ENCODE measurements at regions not wholly inside any gene's neighbourhood (a gene's known extent, or its start where the extent isn't known, plus 50 kb on each side); places are given as distances from the start of the nearest gene placed in this dataset.
"Not testable (repeated sequence)": the region's sequence is repeated elsewhere in the genome, so short reads cannot be mapped to it uniquely, and the experiment has no call there.

DNA sequence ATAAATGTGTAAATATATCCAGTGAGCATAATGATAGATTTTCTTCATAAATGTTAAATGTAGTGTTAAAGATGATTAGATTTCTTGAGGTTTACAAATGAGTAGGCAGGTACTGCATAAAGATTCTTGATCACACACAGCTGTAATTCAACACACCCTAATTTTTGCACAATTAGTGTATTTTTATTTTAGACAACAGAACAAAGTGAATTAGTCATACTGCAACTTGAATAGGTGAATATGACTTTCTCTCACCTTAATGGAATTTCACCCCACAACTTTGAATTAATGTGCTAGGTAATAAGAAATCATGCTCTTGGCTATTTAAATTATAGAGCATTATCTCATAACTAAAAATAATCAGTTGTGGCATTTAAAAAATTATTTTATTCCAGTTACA lies 795.7 kb upstream of the ACO1 start (continued):
- TF ChIP-seq ZBTB44 (tag by site-specific recombination; IDR thresholded peaks at IDR 0.05), result no peak

DNA sequence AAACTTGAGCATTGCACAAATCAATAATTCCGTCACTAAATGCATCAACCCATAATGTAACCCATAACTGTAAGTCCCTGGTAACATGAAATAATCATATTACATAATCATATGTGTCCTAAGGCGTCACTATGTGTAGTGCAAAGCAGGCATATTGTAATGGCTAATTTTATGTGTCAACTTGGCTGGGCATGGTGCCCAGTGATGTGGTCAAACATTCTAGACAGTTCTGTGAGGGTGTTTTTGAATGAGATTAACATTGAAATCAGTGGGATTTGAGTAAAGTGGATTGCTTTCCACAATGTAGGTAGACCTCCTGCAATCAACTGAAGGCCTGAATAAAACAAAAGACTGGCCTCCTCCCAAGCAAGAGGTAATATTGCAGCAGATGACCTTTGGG lies 794.4 kb upstream of the ACO1 start:
- Histone ChIP-seq H3K4me3 (ENCODE audit: low read depth, low read length) (no peak overlapping the region), H3K36me3 (ENCODE audit: control insufficient read depth in 2 of 2, insufficient read depth in 1 of 2, low read length in 2 of 2) (no peaks in the 10 kb centered on the region), H3K4me1 (ENCODE audit: control insufficient read depth, insufficient read depth, low read length) (no peaks in the 10 kb centered on the region), H3K27ac (ENCODE audit: extremely low read depth, low read depth, low read length) (no peak overlapping the region), H3K9me3 (ENCODE audit: control insufficient read depth, insufficient read depth, low read depth, low read length) (no peaks in the 10 kb centered on the region)
- CTCF ChIA-PET, result no interaction called here
- POLR2A ChIA-PET, result no interaction called here
- no peak for TF ChIP-seq ZNF133 (tag by site-specific recombination; IDR thresholded peaks at IDR 0.05)
- no peak for TF ChIP-seq PRDM6 (tag by site-specific recombination; IDR thresholded peaks at IDR 0.05)
- TF ChIP-seq ZNF280C (tag by site-specific recombination; IDR thresholded peaks at IDR 0.05), result no peak
- TF ChIP-seq ZNF394 (tag by site-specific recombination; IDR thresholded peaks at IDR 0.05; ENCODE audit: borderline replicate concordance), result no peak
- no peak for TF ChIP-seq ZNF510 (tag by site-specific recombination; IDR thresholded peaks at IDR 0.05; ENCODE audit: insufficient replicate concordance)
- no peak for TF ChIP-seq ZNF670 (tag by site-specific recombination; IDR thresholded peaks at IDR 0.05; ENCODE audit: low read depth)
- TF ChIP-seq ZNF747 (tag by site-specific recombination; IDR thresholded peaks at IDR 0.05), result no peak
- no peak for TF ChIP-seq ZNF571 (tag by site-specific recombination; IDR thresholded peaks at IDR 0.05)

DNA sequence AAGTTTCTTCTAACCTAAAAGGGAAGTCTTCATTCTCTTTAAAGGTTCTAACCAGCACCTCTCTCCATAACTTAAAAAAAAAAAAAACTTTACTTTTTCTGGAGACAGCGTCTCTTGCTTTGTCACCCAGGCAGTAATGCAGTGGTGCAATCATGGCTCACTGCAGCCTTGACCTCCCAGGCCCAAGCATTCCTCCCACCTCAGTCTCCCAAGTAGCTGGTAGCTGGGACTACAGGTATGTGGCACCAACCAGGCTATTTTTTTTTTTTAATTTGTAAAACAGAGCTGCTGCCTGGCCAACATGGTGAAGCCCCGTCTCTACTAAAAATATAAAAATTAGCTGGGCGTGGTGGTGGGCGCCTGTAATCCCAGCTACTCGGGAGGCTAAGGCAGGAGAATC lies 787.4 kb upstream of the ACO1 start:
- H3K4me3 ChIP-seq (ENCODE audit: low read depth, low read length); H3K4me1 ChIP-seq (ENCODE audit: control insufficient read depth, insufficient read depth, low read length); CTCF ChIA-PET; H3K27ac ChIP-seq (ENCODE audit: extremely low read depth, low read depth, low read length); H3K9me3 ChIP-seq (ENCODE audit: control insufficient read depth, insufficient read depth, low read depth, low read length); POLR2A ChIA-PET; H3K36me3 ChIP-seq (ENCODE audit: control insufficient read depth in 2 of 2, insufficient read depth in 1 of 2, low read length in 2 of 2): not testable (repeated sequence)

GRCh38 chr9:31597977-31598376 lies 786.5 kb upstream of the ACO1 start:
- Histone ChIP-seq H3K36me3 (ENCODE audit: control insufficient read depth in 2 of 2, insufficient read depth in 1 of 2, low read length in 2 of 2) (no peaks in the 10 kb centered on the region), H3K9me3 (ENCODE audit: control insufficient read depth, insufficient read depth, low read depth, low read length) (no peaks in the 10 kb centered on the region), H3K27ac (ENCODE audit: extremely low read depth, low read depth, low read length) (no peak overlapping the region), H3K4me1 (ENCODE audit: control insufficient read depth, insufficient read depth, low read length) (no peaks in the 10 kb centered on the region), H3K4me3 (ENCODE audit: low read depth, low read length) (no peak overlapping the region)
- CTCF ChIA-PET, result no interaction called here
- POLR2A ChIA-PET, result no interaction called here
- TF ChIP-seq ZNF146 (tag by site-specific recombination; IDR thresholded peaks at IDR 0.05) (no peak), ZNF211 (tag by site-specific recombination; IDR thresholded peaks at IDR 0.05; ENCODE audit: low read depth) (no peak), WT1 (tag by site-specific recombination; IDR thresholded peaks at IDR 0.05) (no peak), ZBTB11 (tag by site-specific recombination; conservative IDR thresholded peaks at IDR 0.05; ENCODE audit: low read depth) (no peak), ZNF350 (tag by site-specific recombination; IDR thresholded peaks at IDR 0.05) (no peak), MEIS1 (CRISPR knock-in tag; IDR thresholded peaks at IDR 0.05; ENCODE audit: borderline replicate concordance) (no peak), ZNF324 (tag by site-specific recombination; IDR thresholded peaks at IDR 0.05) (no peak), SALL2 (tag by site-specific recombination; IDR thresholded peaks at IDR 0.05; ENCODE audit: borderline replicate concordance) (no peak), ZNF600 (tag by site-specific recombination; IDR thresholded peaks at IDR 0.05) (no peak), ZNF707 (tag by site-specific recombination; IDR thresholded peaks at IDR 0.05) (no peak), ZFP3 (tag by site-specific recombination; IDR thresholded peaks at IDR 0.05; ENCODE audit: low read depth) (no peak)

All from HEK293 (cell line).